CD4-positive, alpha-beta T cell treated with Interleukin-15 for 1 hour (primary cell): ENCODE measurements at regions not wholly inside any gene's neighbourhood (a gene's known extent, or its start where the extent isn't known, plus 50 kb on each side); places are given as distances from the start of the nearest gene placed in this dataset.
"Not testable (repeated sequence)": the region's sequence is repeated elsewhere in the genome, so short reads cannot be mapped to it uniquely, and the experiment has no call there.

Experiments used
- DNase-seq: peaks from one replicate; pipeline ENCODE4 v3.0.0-alpha.2; 2020

DNA sequence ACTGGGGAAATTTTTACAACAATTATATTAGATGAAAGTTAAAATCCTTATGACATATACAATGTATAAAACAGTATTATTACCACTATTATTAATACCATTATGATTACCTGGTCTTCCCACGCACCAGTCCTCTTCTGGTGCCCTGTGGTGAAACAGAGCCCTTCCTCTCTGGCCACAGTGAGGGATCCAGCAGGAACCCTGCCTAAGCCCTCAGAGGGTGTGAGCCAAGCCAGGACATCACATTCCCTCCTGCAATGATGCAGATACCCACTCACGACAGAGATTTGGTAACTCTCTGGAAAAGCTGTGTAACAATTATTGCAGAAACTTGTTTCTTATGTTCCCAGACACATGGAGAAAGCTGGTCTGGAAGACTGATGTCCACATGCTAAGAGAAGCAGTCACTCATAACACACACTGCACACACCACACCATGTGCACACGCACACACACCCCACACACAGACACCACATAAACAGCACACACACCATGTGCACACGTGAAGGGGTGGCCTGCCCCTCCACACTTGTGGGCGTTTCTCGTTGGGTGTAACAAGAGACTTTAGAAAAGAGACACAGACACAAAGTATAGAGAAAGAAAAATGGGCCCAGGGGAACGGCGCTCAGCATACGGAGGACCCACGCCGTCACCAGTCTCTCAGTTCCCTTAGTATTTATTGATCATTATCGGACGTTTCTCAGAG is 1373.8 kb upstream of the DEFB115 start:
- DNase-seq, result not testable (repeated sequence)

DNA sequence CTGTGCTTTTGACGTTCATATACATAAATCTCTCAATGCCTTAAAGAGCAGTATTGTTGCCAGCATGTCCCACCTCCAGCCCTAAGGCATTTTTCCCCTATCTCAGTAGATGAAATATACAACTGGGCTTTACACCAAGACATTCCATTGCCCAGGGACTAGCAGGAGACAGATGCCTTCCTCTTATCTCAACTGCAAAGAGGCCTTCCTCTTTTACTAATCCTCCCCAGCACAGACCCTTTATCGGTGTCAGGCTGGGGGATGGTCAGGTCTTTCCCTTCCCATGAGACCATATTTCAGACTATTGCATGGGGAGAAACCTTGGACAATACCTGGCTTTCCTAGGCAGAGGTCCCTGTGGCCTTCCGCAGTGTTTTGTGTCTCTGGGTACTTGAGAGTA is 1373.1 kb upstream of the DEFB115 start:
- DNase-seq, result peak; percentile 16

DNA sequence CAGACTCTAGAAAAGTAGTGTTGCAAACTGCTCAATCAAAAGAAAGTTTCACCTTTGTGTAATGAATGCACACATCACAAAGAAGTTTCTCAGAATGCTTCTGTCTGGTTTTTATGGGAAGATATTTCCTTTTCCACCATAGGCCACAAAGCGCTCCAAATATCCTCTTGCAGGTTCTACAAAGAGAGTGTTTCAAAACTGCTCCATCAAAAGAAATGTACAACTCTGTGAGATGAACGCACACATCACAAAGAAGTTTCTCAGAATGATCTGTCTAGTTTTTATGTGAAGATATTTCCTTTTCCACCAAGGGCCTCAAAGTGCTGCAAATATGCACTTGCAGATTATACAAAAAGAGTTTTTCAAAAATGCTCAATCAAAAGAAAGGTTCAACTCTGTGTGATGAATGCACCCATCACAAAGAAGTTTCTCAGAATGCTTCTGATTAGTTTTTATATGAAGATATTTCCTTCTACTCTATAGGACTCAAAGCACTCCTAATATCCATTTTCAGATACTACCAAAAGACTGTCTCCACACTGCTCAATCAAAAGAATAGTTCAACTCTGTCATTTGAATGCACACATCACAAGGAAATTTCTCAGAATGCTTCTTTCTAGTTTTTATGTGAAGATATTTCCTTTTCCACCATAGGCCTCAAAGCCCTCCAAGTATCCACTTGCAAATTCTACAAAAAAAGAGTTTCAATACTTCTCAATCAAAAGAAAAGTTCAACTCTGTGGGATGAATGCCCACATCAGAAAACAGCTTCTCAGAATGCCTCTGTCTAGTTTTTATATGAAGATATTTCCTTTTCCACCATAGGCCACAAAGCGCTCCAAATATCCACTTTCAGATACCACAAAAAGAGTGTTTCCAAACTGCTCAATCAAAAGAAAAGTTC is 1371.9 kb upstream of the DEFB115 start:
- not testable (repeated sequence) for DNase-seq

DNA sequence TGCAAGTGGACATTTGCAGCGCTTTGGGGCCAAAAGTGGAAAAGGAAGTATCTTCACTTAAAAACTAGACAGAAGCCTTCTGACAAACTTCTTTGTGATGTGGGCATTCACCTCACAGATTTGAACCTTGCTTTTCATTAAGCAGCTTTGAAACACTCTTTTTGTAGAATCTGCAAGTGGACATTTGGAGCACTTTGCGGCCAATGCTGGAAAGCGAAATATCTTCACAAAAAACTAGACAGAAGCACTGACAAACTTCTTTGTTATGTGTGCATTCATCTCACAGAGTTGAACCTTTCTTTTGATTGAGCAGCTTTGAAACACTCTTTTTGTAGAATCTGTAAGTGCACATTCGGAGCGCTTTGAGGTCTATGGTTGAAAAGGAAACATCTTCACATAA is 1365.9 kb upstream of the DEFB115 start:
- DNase-seq, result not testable (repeated sequence)
